ENCODE measurements at regions not wholly inside any gene's neighbourhood (a gene's known extent, or its start where the extent isn't known, plus 50 kb on each side); places are given as distances from the start of the nearest gene placed in this dataset.
"Not testable (repeated sequence)": the region's sequence is repeated elsewhere in the genome, so short reads cannot be mapped to it uniquely, and the experiment has no call there.

- DNase-seq = no peak
- WGBS (ENCODE audit: insufficient coverage) = 80% methylated on average over 7 of the region's 7 CpGs
Measured at GRCh38 chr22:22958621-22959020, 71.0 kb downstream of the IGLL5 start.

DNA sequence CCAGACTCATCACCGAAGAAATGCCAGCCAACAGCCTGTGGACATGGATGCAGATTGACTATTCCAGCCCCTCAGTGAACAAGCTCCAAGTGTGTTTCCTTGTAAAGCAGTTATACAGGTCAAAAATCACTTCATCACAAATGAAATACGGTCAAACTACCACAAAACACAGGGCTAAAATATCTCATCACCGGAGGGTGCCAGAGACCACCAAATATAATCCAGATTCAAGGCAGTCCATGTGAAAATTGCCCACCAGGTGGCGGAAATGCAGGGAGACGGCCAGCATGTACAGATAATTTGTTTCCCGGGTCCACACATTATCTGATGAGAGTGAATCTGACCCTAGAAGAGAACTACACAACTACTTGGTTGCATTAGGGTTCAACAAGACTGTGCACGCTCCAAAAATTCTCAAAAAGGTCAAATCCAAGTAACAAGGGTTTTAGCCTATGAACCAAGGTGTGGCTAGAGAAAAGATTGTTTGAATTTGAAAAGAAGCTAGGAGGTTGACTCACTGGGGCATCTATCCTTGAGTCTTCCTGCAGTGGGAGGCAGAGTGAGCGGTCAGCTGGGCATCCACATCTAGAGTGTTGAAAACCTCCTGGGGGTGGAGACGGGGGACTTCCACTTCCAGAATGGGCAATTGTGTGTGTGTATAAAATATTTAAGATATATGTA, 71.7 kb downstream of the IGLL5 start:
- Histone ChIP-seq H3K9me3 (replicated peaks; ENCODE audit: control insufficient read depth, low read depth, low read length) (peaks cover 3% of the 10 kb centered on the region), H3K4me3 (ENCODE audit: low read length) (no peak overlapping the region), H3K36me3 (ENCODE audit: control insufficient read depth, insufficient read depth, low read length) (no peaks in the 10 kb centered on the region), H3K27ac (ENCODE audit: low read length) (no peak overlapping the region), H3K27me3 (ENCODE audit: control insufficient read depth, insufficient read depth, low read length) (peaks cover 7% of the 10 kb centered on the region), H3K4me1 (ENCODE audit: control insufficient read depth, insufficient read depth, low read length) (no peaks in the 10 kb centered on the region)
- peak; percentile 89 for DNase-seq
- 38% methylated on average over 4 of the region's 9 CpGs for WGBS (ENCODE audit: insufficient coverage)

More at GRCh38 chr22:22958621-22959020, 71.0 kb downstream of the IGLL5 start:
- Histone ChIP-seq H3K9me3 (replicated peaks; ENCODE audit: control insufficient read depth, low read depth, low read length) (peaks cover 3% of the 10 kb centered on the region), H3K4me3 (ENCODE audit: low read length) (no peak overlapping the region), H3K27me3 (ENCODE audit: control insufficient read depth, insufficient read depth, low read length) (peaks cover 9% of the 10 kb centered on the region), H3K36me3 (ENCODE audit: control insufficient read depth, insufficient read depth, low read length) (no peaks in the 10 kb centered on the region), H3K27ac (ENCODE audit: low read length) (no peak overlapping the region), H3K4me1 (ENCODE audit: control insufficient read depth, insufficient read depth, low read length) (no peaks in the 10 kb centered on the region)

DNA sequence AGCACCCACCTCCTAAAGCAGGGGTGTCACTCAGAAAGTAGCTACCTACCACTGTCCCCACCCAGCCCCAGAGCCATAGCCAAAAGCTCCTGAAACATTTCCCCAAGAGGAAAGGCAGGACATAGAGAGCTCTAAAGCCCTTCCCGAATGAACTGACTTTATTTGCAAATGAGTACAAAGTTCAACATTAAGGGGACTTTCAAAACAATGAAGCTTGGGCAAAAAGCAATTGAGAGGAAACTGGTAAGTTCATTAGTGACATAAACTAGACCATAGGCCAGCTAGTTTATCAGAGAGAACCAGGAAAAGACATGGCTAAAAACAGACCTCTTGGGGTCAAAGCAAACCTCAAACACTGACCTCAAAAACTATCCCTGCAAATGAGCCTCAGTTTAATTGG, 72.7 kb downstream of the IGLL5 start:
- no peak overlapping the region for H3K27ac ChIP-seq (ENCODE audit: low read length)
- H3K9me3 ChIP-seq (replicated peaks; ENCODE audit: control insufficient read depth, low read depth, low read length) = peaks cover 5% of the 10 kb centered on the region
- WGBS (ENCODE audit: insufficient coverage) = no CpG with 5 or more reads among the region's 1 CpG
- H3K27me3 ChIP-seq (ENCODE audit: control insufficient read depth, insufficient read depth, low read length) = peaks cover 2% of the 10 kb centered on the region
- no peak for DNase-seq
- no peaks in the 10 kb centered on the region for H3K4me1 ChIP-seq (ENCODE audit: control insufficient read depth, insufficient read depth, low read length)
- no peaks in the 10 kb centered on the region for H3K36me3 ChIP-seq (ENCODE audit: control insufficient read depth, insufficient read depth, low read length)
- no peak overlapping the region for H3K4me3 ChIP-seq (ENCODE audit: low read length)

DNA sequence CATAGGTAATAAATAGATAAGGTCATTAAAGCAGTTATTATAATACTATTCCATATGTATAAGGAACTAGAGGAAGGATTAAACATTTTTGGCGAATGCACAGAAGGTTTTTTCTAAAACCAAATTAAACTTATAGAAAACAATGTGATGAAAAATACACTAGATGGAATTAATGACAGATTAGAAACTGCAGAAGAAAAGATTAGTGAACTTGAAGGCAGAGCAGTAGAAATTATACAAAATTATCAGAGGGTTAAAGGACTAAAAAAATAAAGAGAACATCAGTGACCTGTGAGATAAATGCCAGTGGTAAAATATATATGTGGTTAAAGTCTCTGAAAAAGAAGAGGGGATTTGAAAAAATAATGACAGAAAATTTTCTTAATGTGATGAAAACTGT, 74.0 kb downstream of the IGLL5 start:
- H3K27ac ChIP-seq (ENCODE audit: low read length) = no peak overlapping the region
- H3K4me3 ChIP-seq (ENCODE audit: low read length) = no peak overlapping the region
- no peaks in the 10 kb centered on the region for H3K4me1 ChIP-seq (ENCODE audit: control insufficient read depth, insufficient read depth, low read length)
- H3K36me3 ChIP-seq (ENCODE audit: control insufficient read depth, insufficient read depth, low read length) = no peaks in the 10 kb centered on the region
- peaks cover 5% of the 10 kb centered on the region for H3K9me3 ChIP-seq (replicated peaks; ENCODE audit: control insufficient read depth, low read depth, low read length)
- DNase-seq = no peak
- WGBS (ENCODE audit: insufficient coverage) = no CpG with 5 or more reads among the region's 1 CpG
- H3K27me3 ChIP-seq (ENCODE audit: control insufficient read depth, insufficient read depth, low read length) = no peaks in the 10 kb centered on the region

- Histone ChIP-seq H3K9me3 (replicated peaks; ENCODE audit: control insufficient read depth, low read depth, low read length) (peaks cover 2% of the 10 kb centered on the region), H3K36me3 (ENCODE audit: control insufficient read depth, insufficient read depth, low read length) (no peaks in the 10 kb centered on the region), H3K4me1 (ENCODE audit: control insufficient read depth, insufficient read depth, low read length) (no peaks in the 10 kb centered on the region), H3K27ac (ENCODE audit: low read length) (no peak overlapping the region), H3K27me3 (ENCODE audit: control insufficient read depth, insufficient read depth, low read length) (peaks cover 3% of the 10 kb centered on the region), H3K4me3 (ENCODE audit: low read length) (no peak overlapping the region)
- WGBS (ENCODE audit: insufficient coverage) = no CpG with 5 or more reads among the region's 1 CpG
- no peak for DNase-seq
Measured at GRCh38 chr22:22968366-22968765, 80.8 kb downstream of the IGLL5 start.

- not testable (repeated sequence) for H3K9me3 ChIP-seq (replicated peaks; ENCODE audit: control insufficient read depth, low read depth, low read length); H3K4me1 ChIP-seq (ENCODE audit: control insufficient read depth, insufficient read depth, low read length); H3K36me3 ChIP-seq (ENCODE audit: control insufficient read depth, insufficient read depth, low read length); DNase-seq; H3K27me3 ChIP-seq (ENCODE audit: control insufficient read depth, insufficient read depth, low read length); H3K27ac ChIP-seq (ENCODE audit: low read length); H3K4me3 ChIP-seq (ENCODE audit: low read length)
- WGBS (ENCODE audit: insufficient coverage) = no CpG with 5 or more reads among the region's 3 CpGs
Measured at GRCh38 chr22:22972605-22973004, 85.0 kb downstream of the IGLL5 start.

- Histone ChIP-seq H3K4me3 (ENCODE audit: low read length) (no peak overlapping the region), H3K27ac (ENCODE audit: low read length) (no peak overlapping the region), H3K4me1 (ENCODE audit: control insufficient read depth, insufficient read depth, low read length) (no peaks in the 10 kb centered on the region), H3K9me3 (replicated peaks; ENCODE audit: control insufficient read depth, low read depth, low read length) (no peaks in the 10 kb centered on the region), H3K36me3 (ENCODE audit: control insufficient read depth, insufficient read depth, low read length) (no peaks in the 10 kb centered on the region), H3K27me3 (ENCODE audit: control insufficient read depth, insufficient read depth, low read length) (peaks cover 9% of the 10 kb centered on the region)
- no peak for DNase-seq
- WGBS (ENCODE audit: insufficient coverage) = 78% methylated on average over 2 of the region's 3 CpGs
Measured at GRCh38 chr22:22973336-22973735, 85.7 kb downstream of the IGLL5 start.

DNA sequence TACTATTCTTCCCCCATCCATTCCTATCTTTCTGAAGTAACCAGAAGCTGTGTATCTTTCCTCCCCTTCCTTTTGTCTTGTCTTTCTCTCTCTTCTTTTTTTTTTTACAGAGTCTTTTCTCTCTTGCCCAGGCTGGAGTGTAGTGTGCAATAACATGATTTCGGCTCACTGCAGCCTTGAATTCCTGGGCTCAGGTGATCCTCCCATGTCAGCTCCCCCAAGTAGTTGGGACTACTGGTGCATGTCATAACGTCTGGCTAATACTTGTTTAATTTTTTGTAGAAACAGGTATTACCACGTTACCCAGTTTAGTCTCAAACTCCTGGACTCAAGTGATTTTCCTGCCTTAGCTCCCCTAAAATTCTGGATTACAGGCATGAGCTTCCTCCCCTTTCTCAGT, 86.5 kb downstream of the IGLL5 start:
- Histone ChIP-seq H3K4me1 (ENCODE audit: control insufficient read depth, insufficient read depth, low read length) (no peaks in the 10 kb centered on the region), H3K27ac (ENCODE audit: low read length) (no peak overlapping the region), H3K36me3 (ENCODE audit: control insufficient read depth, insufficient read depth, low read length) (no peaks in the 10 kb centered on the region), H3K27me3 (ENCODE audit: control insufficient read depth, insufficient read depth, low read length) (peaks cover 7% of the 10 kb centered on the region), H3K4me3 (ENCODE audit: low read length) (no peak overlapping the region), H3K9me3 (replicated peaks; ENCODE audit: control insufficient read depth, low read depth, low read length) (no peaks in the 10 kb centered on the region)
- no peak for DNase-seq
- no CpG with 5 or more reads among the region's 3 CpGs for WGBS (ENCODE audit: insufficient coverage)

DNA sequence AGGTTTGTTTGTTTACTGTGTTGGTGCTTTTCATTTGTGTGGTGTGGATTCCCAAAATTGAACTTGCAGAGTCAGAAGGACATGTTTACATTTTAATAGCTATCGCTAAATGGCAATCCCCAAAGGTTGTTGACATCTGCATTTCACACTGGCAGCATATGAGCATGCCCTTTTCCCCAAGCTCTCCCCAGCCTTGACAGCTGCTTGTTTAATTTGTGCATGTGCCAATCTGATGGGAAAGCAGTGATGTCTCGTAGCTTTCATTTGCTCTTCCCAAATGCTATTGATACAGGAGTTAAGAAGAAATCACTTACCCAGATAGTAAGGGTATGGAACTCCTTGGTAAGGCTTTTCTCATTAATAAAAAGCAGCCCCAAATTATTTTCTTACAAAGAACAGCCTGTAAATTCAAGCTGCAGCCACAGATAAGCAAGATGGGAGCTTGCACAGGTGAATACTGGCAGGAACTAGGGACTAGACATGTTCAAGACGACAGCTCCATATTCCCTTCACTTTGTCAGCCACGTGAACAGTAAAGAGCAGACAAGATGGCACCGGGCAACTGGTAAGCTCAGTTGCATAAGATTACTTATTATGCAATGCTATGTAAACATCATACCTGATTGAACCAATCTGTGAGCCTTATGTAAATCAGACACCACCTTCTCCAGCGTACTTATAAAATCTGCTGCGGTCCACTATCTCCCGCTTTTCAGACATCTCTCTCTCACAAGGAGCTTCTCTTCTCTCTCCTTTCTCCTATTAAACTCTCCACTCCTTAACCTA, 87.4 kb downstream of the IGLL5 start:
- Histone ChIP-seq H3K36me3 (ENCODE audit: control insufficient read depth, insufficient read depth, low read length) (no peaks in the 10 kb centered on the region), H3K4me1 (ENCODE audit: control insufficient read depth, insufficient read depth, low read length) (no peaks in the 10 kb centered on the region), H3K9me3 (replicated peaks; ENCODE audit: control insufficient read depth, low read depth, low read length) (peaks cover 3% of the 10 kb centered on the region), H3K27ac (ENCODE audit: low read length) (no peak overlapping the region), H3K4me3 (ENCODE audit: low read length) (no peak overlapping the region), H3K27me3 (ENCODE audit: control insufficient read depth, insufficient read depth, low read length) (peaks cover 7% of the 10 kb centered on the region)
- 93% methylated on average over 3 of the region's 8 CpGs for WGBS (ENCODE audit: insufficient coverage)
- no peak for DNase-seq

- Histone ChIP-seq H3K9me3 (replicated peaks; ENCODE audit: control insufficient read depth, low read depth, low read length) (peaks cover 14% of the 10 kb centered on the region), H3K4me1 (ENCODE audit: control insufficient read depth, insufficient read depth, low read length) (no peaks in the 10 kb centered on the region), H3K36me3 (ENCODE audit: control insufficient read depth, insufficient read depth, low read length) (no peaks in the 10 kb centered on the region), H3K27me3 (ENCODE audit: control insufficient read depth, insufficient read depth, low read length) (peaks cover 7% of the 10 kb centered on the region), H3K4me3 (ENCODE audit: low read length) (no peak overlapping the region), H3K27ac (ENCODE audit: low read length) (no peak overlapping the region)
- WGBS (ENCODE audit: insufficient coverage) = 80% methylated on average over 4 of the region's 9 CpGs
- DNase-seq = no peak
Measured at GRCh38 chr22:22976033-22976922, 88.7 kb downstream of the IGLL5 start.

Data from muscle of leg (tissue), 3 donors.